Right forelimb (tissue), 1 donor: ENCODE measurements at regions not wholly inside any gene's neighbourhood (a gene's known extent, or its start where the extent isn't known, plus 50 kb on each side); places are given as distances from the start of the nearest gene placed in this dataset.
"Not testable (repeated sequence)": the region's sequence is repeated elsewhere in the genome, so short reads cannot be mapped to it uniquely, and the experiment has no call there.

Experiments used
- DNase-seq: peaks from one replicate; pipeline ENCODE4 v3.0.0-alpha.2; 2018

- no peak for DNase-seq
These were observed 140.2 kb upstream of the KLF3 start for GRCh38 chr4:38523524-38524448.

- no peak for DNase-seq
These were observed 137.6 kb upstream of the KLF3 start for GRCh38 chr4:38526412-38526811.

GRCh38 chr4:38529189-38530115 is 134.5 kb upstream of the KLF3 start:
- DNase-seq = no peak

GRCh38 chr4:38530486-38530885 is 133.5 kb upstream of the KLF3 start:
- no peak for DNase-seq

- no peak for DNase-seq
These were observed 132.8 kb upstream of the KLF3 start for GRCh38 chr4:38531141-38531727.

- no peak for DNase-seq
These were observed 131.0 kb upstream of the KLF3 start for GRCh38 chr4:38532908-38533499.

- no peak for DNase-seq
These were observed 129.5 kb upstream of the KLF3 start for GRCh38 chr4:38534344-38535045.

GRCh38 chr4:38535071-38535470 is 128.9 kb upstream of the KLF3 start:
- DNase-seq = not testable (repeated sequence)

GRCh38 chr4:38535717-38536116 is 128.3 kb upstream of the KLF3 start:
- DNase-seq = no peak

GRCh38 chr4:38536716-38537115 is 127.3 kb upstream of the KLF3 start:
- DNase-seq = no peak

- DNase-seq = no peak
These were observed 126.3 kb upstream of the KLF3 start for GRCh38 chr4:38537666-38538065.

- no peak for DNase-seq
These were observed 125.5 kb upstream of the KLF3 start for GRCh38 chr4:38538517-38538916.

GRCh38 chr4:38539501-38539900 is 124.5 kb upstream of the KLF3 start:
- DNase-seq = no peak

- no peak for DNase-seq
These were observed 116.9 kb upstream of the KLF3 start for GRCh38 chr4:38547052-38547451.

- DNase-seq = no peak
These were observed 115.7 kb upstream of the KLF3 start for GRCh38 chr4:38548256-38548655.

GRCh38 chr4:38559374-38559773 is 104.6 kb upstream of the KLF3 start:
- no peak for DNase-seq

GRCh38 chr4:38560340-38560739 is 103.7 kb upstream of the KLF3 start:
- DNase-seq = no peak

- no peak for DNase-seq
These were observed 103.0 kb upstream of the KLF3 start for GRCh38 chr4:38560768-38561558.

- peak; percentile 58 for DNase-seq
These were observed 101.2 kb upstream of the KLF3 start for GRCh38 chr4:38562751-38563198.

GRCh38 chr4:38563707-38564495 is 100.1 kb upstream of the KLF3 start:
- DNase-seq = no peak
